IMR-90 (cell line): ENCODE measurements at regions not wholly inside any gene's neighbourhood (a gene's known extent, or its start where the extent isn't known, plus 50 kb on each side); places are given as distances from the start of the nearest gene placed in this dataset.

Experiments used
- ATAC-seq: fragments of 200-7000 bp; cut with Tn5 transposase; 2 replicates; pipeline ENCODE4 v1.9.1; 2020; ENCODE audit warnings: low read depth, mild to moderate bottlenecking, moderate library complexity
- BruUV-seq: library from RNA; stranded (reverse); fragments of 400-500 nt; replicated peaks from 2 replicates; lab custom pipeline; 2021; lab: Mats Ljungman, UMichigan
- CTCF ChIA-PET: fragments of 300-600 bp; formaldehyde crosslinking; extraction: SDS; loops from one replicate; lab custom pipeline; 2021; ENCODE audit warnings: antibody characterized with exemption; lab: Yijun Ruan, JAX
- POLR2A ChIA-PET: fragments of 300-600 bp; sonication (Branson Sonifier 250); formaldehyde crosslinking; loops from one replicate; lab custom pipeline; 2022; ENCODE audit warnings: antibody characterized with exemption; ENCODE audit not compliant: unreplicated experiment; lab: Charles Lee
- DNase-seq: peaks from one replicate; pipeline ENCODE4 v3.0.0; 2013
- H2AFZ ChIP-seq: replicated peaks from 2 replicates; pipeline ENCODE3; 2013; ENCODE audit warnings: low read length, mild to moderate bottlenecking; ENCODE audit not compliant: poor library complexity
- H2AK5ac ChIP-seq: 2 replicates; pipeline ENCODE4 v1.6.1; 2013; ENCODE audit warnings: low read depth, low read length, inconsistent platforms
- H2AK9ac ChIP-seq: replicated peaks from 2 replicates; pipeline ENCODE3; 2013; ENCODE audit warnings: mild to moderate bottlenecking, low read depth, low read length, moderate library complexity; ENCODE audit not compliant: poor library complexity
- H2BK120ac ChIP-seq: 2 replicates; pipeline ENCODE4 v1.6.1; 2013; ENCODE audit warnings: low read depth, low read length, inconsistent platforms
- H2BK15ac ChIP-seq: 3 replicates; pipeline ENCODE4 v1.6.1; 2013; ENCODE audit warnings: low read depth, low read length, inconsistent platforms
- H2BK20ac ChIP-seq: 2 replicates; pipeline ENCODE4 v1.6.1; 2013; ENCODE audit warnings: low read depth, mild to moderate bottlenecking, inconsistent platforms, low read length, moderate library complexity
- H2BK5ac ChIP-seq: 2 replicates; pipeline ENCODE4 v1.6.1; 2013; ENCODE audit warnings: mild to moderate bottlenecking, low read depth, low read length, inconsistent platforms; ENCODE audit not compliant: poor library complexity, severe bottlenecking
- H3K14ac ChIP-seq: replicated peaks from 2 replicates; pipeline ENCODE4 v1.6.1; 2013; ENCODE audit warnings: low read depth, low read length, inconsistent platforms
- H3K18ac ChIP-seq: 2 replicates; pipeline ENCODE4 v1.6.1; 2013; ENCODE audit warnings: low read depth, low read length, control low read depth
- H3K23ac ChIP-seq: 2 replicates; pipeline ENCODE4 v1.6.1; 2013; ENCODE audit warnings: low read depth, low read length, inconsistent platforms
- H3K27ac ChIP-seq: 2 replicates; pipeline ENCODE4 v1.5.1; 2013; ENCODE audit warnings: mild to moderate bottlenecking, control low read depth, low read length; ENCODE audit not compliant: insufficient read depth
- H3K27me3 ChIP-seq: 2 replicates; pipeline ENCODE4 v1.6.1; 2013; ENCODE audit warnings: low read length; ENCODE audit not compliant: control insufficient read depth, insufficient read depth
- H3K36me3 ChIP-seq: 2 replicates; pipeline ENCODE4 v1.6.1; 2013; ENCODE audit warnings: low read length, mixed read lengths; ENCODE audit not compliant: control insufficient read depth, insufficient read depth
- H3K4ac ChIP-seq: 2 replicates; pipeline ENCODE4 v1.6.1; 2013; ENCODE audit warnings: low read depth, low read length, inconsistent platforms
- H3K4me1 ChIP-seq: 2 replicates; pipeline ENCODE4 v1.6.1; 2013; ENCODE audit warnings: low read length, mixed read lengths; ENCODE audit not compliant: control insufficient read depth, insufficient read depth
- H3K4me2 ChIP-seq: 2 replicates; pipeline ENCODE4 v1.6.1; 2013; ENCODE audit warnings: low read depth, mild to moderate bottlenecking, control low read depth, low read length, moderate library complexity
- H3K4me3 ChIP-seq: 2 replicates; pipeline ENCODE4 v1.5.1; 2013; ENCODE audit warnings: low read depth, mild to moderate bottlenecking, control low read depth, low read length, moderate library complexity; ENCODE audit not compliant: insufficient read depth
- H3K56ac ChIP-seq: 2 replicates; pipeline ENCODE4 v1.6.1; 2013; ENCODE audit warnings: low read length, inconsistent platforms; ENCODE audit not compliant: insufficient read depth; ENCODE audit errors: extremely low read depth
- H3K79me1 ChIP-seq, 2 experiments: 2 replicates each; pipeline ENCODE4 v1.6.1; 2013; ENCODE audit warnings: low read length in 2 of 2, inconsistent platforms in 1 of 2, low read depth in 1 of 2
- H3K9ac ChIP-seq: 2 replicates; pipeline ENCODE4 v1.6.1; 2013; ENCODE audit warnings: low read depth, low read length, control low read depth
- H3K9me1 ChIP-seq: 2 replicates; pipeline ENCODE4 v1.6.1; 2013; ENCODE audit warnings: low read length, inconsistent platforms; ENCODE audit not compliant: insufficient read depth
- H3K9me3 ChIP-seq: 2 replicates; pipeline ENCODE4 v1.6.1; 2013; ENCODE audit warnings: low read length; ENCODE audit not compliant: control insufficient read depth, insufficient read depth
- H4K20me1 ChIP-seq: 2 replicates; pipeline ENCODE4 v1.6.1; 2013; ENCODE audit warnings: low read length, inconsistent platforms; ENCODE audit not compliant: insufficient read depth
- H4K5ac ChIP-seq: 2 replicates; pipeline ENCODE4 v1.6.1; 2013; ENCODE audit warnings: mild to moderate bottlenecking, low read depth, low read length, control low read depth
- H4K8ac ChIP-seq, 2 experiments: 2 replicates each; pipeline ENCODE4 v1.6.1; 2013; ENCODE audit warnings: low read depth in 2 of 2, low read length in 2 of 2, control low read depth in 1 of 2, inconsistent platforms in 1 of 2
- H4K91ac ChIP-seq: 2 replicates; pipeline ENCODE4 v1.6.1; 2013; ENCODE audit warnings: low read depth, low read length, inconsistent platforms; ENCODE audit not compliant: insufficient read depth
- BHLHE40 ChIP-seq: fragments of 150-350 bp; IDR thresholded peaks from 2 replicates; pipeline ENCODE4 v1.6.1; 2016; ENCODE audit warnings: mild to moderate bottlenecking, low read depth, low read length
- CHD1 ChIP-seq: IDR thresholded peaks from 2 replicates; pipeline ENCODE4 v1.6.1; 2012; ENCODE audit warnings: low read depth, low read length, improper control_type of control experiment
- FOS ChIP-seq: fragments of 150-350 bp; IDR thresholded peaks from 2 replicates; pipeline ENCODE4 v1.6.1; 2016; ENCODE audit warnings: low read depth, low read length
- MAFK ChIP-seq: IDR thresholded peaks from 2 replicates; pipeline ENCODE4 v1.6.1; 2012; ENCODE audit warnings: low read depth, low read length, improper control_type of control experiment
- MAZ ChIP-seq: IDR thresholded peaks from 2 replicates; pipeline ENCODE4 v1.6.1; 2012; ENCODE audit warnings: low read depth, mild to moderate bottlenecking, low read length, improper control_type of control experiment, moderate library complexity, borderline replicate concordance
- MXI1 ChIP-seq: IDR thresholded peaks from 2 replicates; pipeline ENCODE4 v1.6.1; 2012; ENCODE audit warnings: low read depth, mild to moderate bottlenecking, low read length, moderate library complexity, borderline replicate concordance
- POLR2A ChIP-seq: IDR thresholded peaks from 2 replicates; pipeline ENCODE4 v1.6.1; 2012; ENCODE audit warnings: mild to moderate bottlenecking, low read depth, low read length
- RAD21 ChIP-seq: IDR thresholded peaks from 2 replicates; pipeline ENCODE4 v1.6.1; 2012; ENCODE audit warnings: low read length, improper control_type of control experiment
- RCOR1 ChIP-seq: IDR thresholded peaks from 2 replicates; pipeline ENCODE4 v1.6.1; 2012; ENCODE audit warnings: mild to moderate bottlenecking, low read length, improper control_type of control experiment; ENCODE audit not compliant: insufficient replicate concordance
- RFX5 ChIP-seq: IDR thresholded peaks from 2 replicates; pipeline ENCODE4 v1.8.0; 2012; ENCODE audit warnings: low read depth, mild to moderate bottlenecking, low read length, moderate library complexity
- SMC3 ChIP-seq: fragments of 150-350 bp; IDR thresholded peaks from 2 replicates; pipeline ENCODE4 v1.6.1; 2016; ENCODE audit warnings: low read depth, mild to moderate bottlenecking, antibody characterized with exemption, low read length, moderate library complexity
- WGBS, 2 experiments: methylation state at CpG; one replicate each; pipeline versions ENCODE4 v1.1.5 to v1.1.7; 2013; ENCODE audit warnings: missing lambda C conversion rate in 2 of 2; ENCODE audit not compliant: insufficient read length in 1 of 2; ENCODE audit errors: extremely low coverage in 2 of 2; 5-methylcytosine and 5-hydroxymethylcytosine counted together
- dilution Hi-C: fragments of 300-500 bp; cut with HindIII; formaldehyde crosslinking; loops from one replicate; pipeline ENCODE4 v1.14.3; 2018; ENCODE audit warnings: low sequenced_read_pairs; ENCODE audit not compliant: unreplicated experiment
- in situ Hi-C: fragments of 300-500 bp; cut with MboI; formaldehyde crosslinking; loops from 3 replicates; pipeline ENCODE4 v1.14.3; 2019; ENCODE audit warnings: low sequenced_read_pairs, inconsistent platforms, mixed read lengths
- intact Hi-C: fragments of 100-400 bp; cut with micrococcal nuclease; formaldehyde crosslinking; loops from 2 replicates; pipeline ENCODE4 v1.10.0; 2022
- TF ChIP-seq, protein P1 (sequence below): fragments of 150-350 bp; IDR thresholded peaks from 2 replicates; pipeline ENCODE4 v1.6.1; 2016; ENCODE audit warnings: low read depth, mild to moderate bottlenecking, low read length, moderate library complexity, borderline replicate concordance
- TF ChIP-seq, protein P2 (sequence below): conservative IDR thresholded peaks from 2 replicates; pipeline ENCODE4 v1.5.1; 2012; ENCODE audit warnings: mild to moderate bottlenecking, low read depth, low read length, improper control_type of control experiment
- TF ChIP-seq, protein P3 (sequence below): fragments of 150-350 bp; IDR thresholded peaks from 2 replicates; pipeline ENCODE4 v1.6.1; 2017; ENCODE audit warnings: mild to moderate bottlenecking, antibody characterized with exemption, low read length, low read depth

GRCh38 chr7:155380976-155381851, 76.7 kb upstream of the EN2 start:
- Histone ChIP-seq H3K56ac (no peak overlapping the region), H3K4me1 (no peaks in the 10 kb centered on the region; the same call in 1 of the 2 replicates), H4K8ac (no peak overlapping the region), H3K9ac (no peak overlapping the region), H3K9me3 (no peaks in the 10 kb centered on the region), H3K79me1 (no peaks in the 10 kb centered on the region), H2BK5ac (no peak overlapping the region), H3K27me3 (peaks cover 72% of the 10 kb centered on the region), H4K91ac (no peak overlapping the region), H3K9me1 (no peaks in the 10 kb centered on the region), H2AK9ac (no peak overlapping the region), H2AK5ac (no peak overlapping the region), H3K14ac (no peak overlapping the region), H2BK20ac (no peak overlapping the region), H3K36me3 (no peaks in the 10 kb centered on the region), H3K4ac (no peak overlapping the region), H3K23ac (no peak overlapping the region), H2BK120ac (no peak overlapping the region), H3K18ac (no peak overlapping the region), H3K4me3 (no peak overlapping the region), H3K4me2 (no peak overlapping the region; the same call in 1 of the 2 replicates), H2AFZ (no peak overlapping the region), H4K5ac (no peak overlapping the region), H4K20me1 (no peaks in the 10 kb centered on the region), H3K27ac (no peak overlapping the region), H2BK15ac (no peak overlapping the region)
- intact Hi-C loops (loop anchor here (2.0 kb wide), 1 partner anchor 388 kb away; no protein-coding TSS in a partner anchor), dilution Hi-C loops (no loop called here), in situ Hi-C loops (loop anchor here (25.0 kb wide), 1 partner anchor 381 kb away; no protein-coding TSS in a partner anchor)
- no TSS peak for BruUV-seq
- 0% methylated on average over 8 of the region's 42 CpGs; no CpG with 5 or more reads in 1 of the 2 experiments for WGBS, 2 experiments
- DNase-seq (no peak), ATAC-seq (no peak)
- TF ChIP-seq, protein P1, sequence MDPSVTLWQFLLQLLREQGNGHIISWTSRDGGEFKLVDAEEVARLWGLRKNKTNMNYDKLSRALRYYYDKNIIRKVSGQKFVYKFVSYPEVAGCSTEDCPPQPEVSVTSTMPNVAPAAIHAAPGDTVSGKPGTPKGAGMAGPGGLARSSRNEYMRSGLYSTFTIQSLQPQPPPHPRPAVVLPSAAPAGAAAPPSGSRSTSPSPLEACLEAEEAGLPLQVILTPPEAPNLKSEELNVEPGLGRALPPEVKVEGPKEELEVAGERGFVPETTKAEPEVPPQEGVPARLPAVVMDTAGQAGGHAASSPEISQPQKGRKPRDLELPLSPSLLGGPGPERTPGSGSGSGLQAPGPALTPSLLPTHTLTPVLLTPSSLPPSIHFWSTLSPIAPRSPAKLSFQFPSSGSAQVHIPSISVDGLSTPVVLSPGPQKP = no peak
- no peak for TF ChIP-seq POLR2A
- no peak for TF ChIP-seq BHLHE40
- TF ChIP-seq, protein P2, sequence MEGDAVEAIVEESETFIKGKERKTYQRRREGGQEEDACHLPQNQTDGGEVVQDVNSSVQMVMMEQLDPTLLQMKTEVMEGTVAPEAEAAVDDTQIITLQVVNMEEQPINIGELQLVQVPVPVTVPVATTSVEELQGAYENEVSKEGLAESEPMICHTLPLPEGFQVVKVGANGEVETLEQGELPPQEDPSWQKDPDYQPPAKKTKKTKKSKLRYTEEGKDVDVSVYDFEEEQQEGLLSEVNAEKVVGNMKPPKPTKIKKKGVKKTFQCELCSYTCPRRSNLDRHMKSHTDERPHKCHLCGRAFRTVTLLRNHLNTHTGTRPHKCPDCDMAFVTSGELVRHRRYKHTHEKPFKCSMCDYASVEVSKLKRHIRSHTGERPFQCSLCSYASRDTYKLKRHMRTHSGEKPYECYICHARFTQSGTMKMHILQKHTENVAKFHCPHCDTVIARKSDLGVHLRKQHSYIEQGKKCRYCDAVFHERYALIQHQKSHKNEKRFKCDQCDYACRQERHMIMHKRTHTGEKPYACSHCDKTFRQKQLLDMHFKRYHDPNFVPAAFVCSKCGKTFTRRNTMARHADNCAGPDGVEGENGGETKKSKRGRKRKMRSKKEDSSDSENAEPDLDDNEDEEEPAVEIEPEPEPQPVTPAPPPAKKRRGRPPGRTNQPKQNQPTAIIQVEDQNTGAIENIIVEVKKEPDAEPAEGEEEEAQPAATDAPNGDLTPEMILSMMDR = no peak
- no peak for TF ChIP-seq MAFK
- no peak for TF ChIP-seq SMC3
- no peak for TF ChIP-seq RAD21
- TF ChIP-seq CHD1 = no peak
- TF ChIP-seq RCOR1 = no peak
- no peak for TF ChIP-seq MXI1
- no peak for TF ChIP-seq MAZ
- TF ChIP-seq RFX5 = no peak
- TF ChIP-seq FOS = no peak
- TF ChIP-seq, protein P3, sequence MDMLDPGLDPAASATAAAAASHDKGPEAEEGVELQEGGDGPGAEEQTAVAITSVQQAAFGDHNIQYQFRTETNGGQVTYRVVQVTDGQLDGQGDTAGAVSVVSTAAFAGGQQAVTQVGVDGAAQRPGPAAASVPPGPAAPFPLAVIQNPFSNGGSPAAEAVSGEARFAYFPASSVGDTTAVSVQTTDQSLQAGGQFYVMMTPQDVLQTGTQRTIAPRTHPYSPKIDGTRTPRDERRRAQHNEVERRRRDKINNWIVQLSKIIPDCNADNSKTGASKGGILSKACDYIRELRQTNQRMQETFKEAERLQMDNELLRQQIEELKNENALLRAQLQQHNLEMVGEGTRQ = no peak
- POLR2A ChIA-PET = no interaction called here
- CTCF ChIA-PET = interaction anchor here (0.6 to 1.3 kb wide), 3 partner anchors 93 to 455 kb away, joined by 3 to 4 read pairs (median 3); no protein-coding TSS in a partner anchor
